ENCODE measurements at regions not wholly inside any gene's neighbourhood (a gene's known extent, or its start where the extent isn't known, plus 50 kb on each side); places are given as distances from the start of the nearest gene placed in this dataset.
"Not testable (repeated sequence)": the region's sequence is repeated elsewhere in the genome, so short reads cannot be mapped to it uniquely, and the experiment has no call there.

DNA sequence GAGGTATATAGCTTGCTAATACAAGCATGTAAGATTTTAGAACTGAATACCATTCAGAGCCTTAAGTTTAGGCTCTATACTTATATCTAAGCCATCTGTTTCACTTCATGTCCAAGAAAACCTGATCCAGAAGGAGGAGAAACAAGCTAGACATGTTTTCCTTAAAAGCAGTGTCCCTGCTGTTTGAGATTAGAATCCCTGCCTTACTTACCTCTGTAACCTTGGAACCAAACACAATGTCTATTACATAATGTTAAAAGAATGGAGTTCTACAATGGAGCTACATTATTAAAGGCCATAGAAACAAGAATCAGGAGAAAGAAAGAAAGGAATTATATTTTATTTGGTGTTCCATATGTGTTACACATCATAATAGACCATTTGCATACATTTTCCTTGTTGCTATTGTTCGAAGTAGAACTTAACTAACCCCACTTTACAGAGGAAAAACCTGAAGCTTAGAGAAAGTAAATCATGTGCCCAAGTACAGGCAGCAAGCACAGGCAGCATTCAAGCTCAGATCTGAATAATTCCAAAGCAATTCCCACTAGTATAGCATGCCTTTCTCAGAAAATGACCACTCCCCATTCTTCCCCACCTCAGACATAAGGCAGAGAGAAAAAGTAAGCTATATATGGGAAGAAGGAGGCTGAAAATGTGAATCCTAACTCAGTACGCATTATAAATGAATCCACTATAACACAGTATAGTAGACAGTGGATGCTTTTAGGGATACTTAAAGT is 380.1 kb upstream of the SPAG17 start:
- no peak for DNase-seq (ENCODE audit: low read depth)

DNA sequence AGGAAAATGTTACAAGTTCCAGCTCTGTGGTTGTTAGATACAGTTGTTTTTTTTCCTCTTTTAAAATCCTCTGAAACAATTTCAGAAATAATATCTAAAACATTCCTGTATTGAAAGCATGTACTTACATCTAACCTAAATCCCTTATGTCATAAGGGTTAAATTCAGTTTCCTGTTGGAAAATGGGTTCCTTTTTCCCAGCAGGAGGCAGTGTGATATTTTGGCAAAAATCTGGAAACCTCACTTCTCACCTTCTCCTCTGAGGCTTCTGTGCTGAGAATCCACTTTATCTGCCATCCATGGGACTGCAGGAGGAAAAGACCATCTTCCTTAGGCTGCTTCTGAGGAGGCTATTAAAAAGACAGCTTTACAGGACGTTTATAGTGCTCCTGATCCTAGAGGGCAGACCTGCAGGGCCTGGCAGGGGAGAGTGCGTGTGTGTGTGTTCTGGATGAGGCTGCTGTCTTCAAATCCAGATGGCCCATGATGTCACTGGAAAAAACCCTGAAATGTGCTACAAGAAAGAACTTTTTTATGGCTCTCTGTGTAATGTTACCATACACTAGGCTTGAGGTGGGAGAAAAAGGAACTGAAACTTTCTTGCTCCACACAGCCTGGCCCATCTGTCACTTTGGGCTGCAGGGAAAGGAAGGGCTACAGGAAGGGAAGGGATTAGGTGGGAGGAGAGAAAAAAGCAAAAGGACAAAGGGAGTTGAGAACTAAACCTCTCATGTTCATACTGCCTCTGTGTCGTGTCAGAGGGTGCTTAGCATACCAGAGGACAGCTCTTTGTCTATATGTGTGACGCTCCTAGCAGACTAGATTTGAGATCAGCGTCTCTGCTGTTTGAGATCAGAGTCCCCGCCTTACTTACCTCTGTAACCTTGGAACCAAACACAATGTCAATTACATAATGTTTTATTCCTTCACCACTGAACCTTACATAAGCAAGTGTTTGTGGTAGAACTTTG is 379.2 kb upstream of the SPAG17 start:
- no peak for DNase-seq (ENCODE audit: low read depth)

DNA sequence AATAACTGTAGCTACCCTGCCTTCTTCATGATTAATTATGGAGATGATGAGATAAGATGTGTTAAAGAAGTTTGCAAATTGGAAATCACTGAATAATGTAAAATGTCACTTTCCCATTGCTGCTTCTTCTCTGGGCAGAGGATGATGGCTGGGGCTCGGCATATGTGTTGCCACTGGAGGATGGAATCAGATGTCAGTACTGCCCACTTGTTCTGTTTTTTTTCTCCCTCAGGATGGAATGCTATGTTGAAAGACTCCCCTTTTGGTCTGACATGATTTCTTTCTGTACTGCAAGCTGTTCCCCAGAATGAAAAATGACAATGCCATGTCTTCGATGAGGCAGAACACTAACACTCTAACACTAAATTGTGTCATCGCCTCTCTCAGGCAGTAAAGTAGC is 373.9 kb upstream of the SPAG17 start:
- no peak for DNase-seq (ENCODE audit: low read depth)

DNA sequence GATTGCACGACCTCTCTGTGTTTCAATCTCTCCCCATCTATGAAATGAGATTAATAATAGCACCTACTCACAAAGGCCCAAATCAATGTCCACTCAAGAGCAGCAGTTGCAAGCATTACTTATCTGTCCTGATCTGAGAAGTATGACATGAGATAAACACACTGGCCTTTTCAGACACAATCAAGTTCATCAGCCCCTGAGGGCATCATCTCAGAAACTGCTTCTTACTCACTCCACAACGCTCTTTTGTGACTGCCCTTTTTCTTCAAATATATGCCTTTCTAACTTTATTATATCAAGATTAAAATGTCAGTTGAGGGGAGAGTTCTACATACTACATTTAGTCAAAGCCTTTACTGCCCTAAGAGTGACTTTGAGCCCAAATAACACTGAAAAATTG is 371.9 kb upstream of the SPAG17 start:
- no peak for DNase-seq (ENCODE audit: low read depth)

DNA sequence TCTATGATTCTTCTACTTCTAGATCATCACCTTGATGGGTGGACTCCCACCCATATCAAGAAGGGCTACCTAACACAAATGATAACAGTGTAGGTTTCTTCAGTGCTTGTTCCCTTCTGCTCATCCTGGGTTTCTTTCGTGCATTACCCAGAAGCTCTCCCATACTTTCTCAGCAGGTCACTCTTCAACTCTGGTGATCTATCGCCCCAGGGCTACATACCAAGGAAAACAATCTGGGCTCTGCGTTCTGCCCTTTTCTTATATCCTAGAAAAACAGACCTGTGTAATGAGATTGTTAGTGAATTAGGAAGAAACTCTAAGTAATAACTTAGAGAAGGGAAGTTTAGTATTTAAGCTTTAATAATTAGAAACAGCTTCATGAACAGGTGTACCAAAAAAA is 370.6 kb upstream of the SPAG17 start:
- no peak for DNase-seq (ENCODE audit: low read depth)

DNA sequence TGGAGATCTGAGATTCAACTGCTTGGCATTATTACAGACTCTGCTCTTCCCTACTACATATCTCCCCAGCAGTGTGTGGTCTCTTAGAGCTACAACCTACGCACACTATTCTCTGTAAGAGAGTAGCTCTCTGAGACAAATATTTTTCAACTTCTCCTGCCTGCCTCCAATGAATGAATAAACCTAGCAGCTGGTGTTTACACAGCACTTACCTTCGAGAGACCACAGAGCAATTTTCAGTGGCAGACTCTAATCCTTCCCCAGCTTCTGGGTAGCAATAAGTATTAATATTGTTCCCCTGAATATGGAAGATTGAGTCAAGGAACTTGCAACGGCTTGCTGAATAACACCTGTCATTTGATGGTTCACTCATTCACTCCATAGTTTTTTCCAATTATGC is 350.9 kb upstream of the SPAG17 start:
- no peak for DNase-seq (ENCODE audit: low read depth)

DNA sequence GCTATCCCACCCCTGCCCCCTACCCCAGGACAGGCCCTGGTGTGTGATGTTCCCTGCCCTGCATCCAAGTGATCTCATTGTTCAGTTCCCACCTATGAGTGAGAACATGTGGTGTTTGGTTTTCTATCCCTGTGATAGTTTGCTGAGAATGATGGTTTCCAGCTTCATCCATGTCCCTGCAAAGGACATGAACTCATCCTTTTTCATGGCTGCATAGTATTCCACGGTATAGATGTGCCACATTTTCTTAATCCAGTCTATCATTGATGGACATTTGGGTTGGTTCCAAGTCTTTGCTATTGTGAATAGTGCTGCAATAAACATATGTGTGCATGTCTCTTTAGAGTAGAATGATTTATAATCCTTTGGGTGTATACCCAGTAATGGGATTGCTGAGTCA is 326.9 kb upstream of the SPAG17 start:
- not testable (repeated sequence) for DNase-seq (ENCODE audit: low read depth)

DNA sequence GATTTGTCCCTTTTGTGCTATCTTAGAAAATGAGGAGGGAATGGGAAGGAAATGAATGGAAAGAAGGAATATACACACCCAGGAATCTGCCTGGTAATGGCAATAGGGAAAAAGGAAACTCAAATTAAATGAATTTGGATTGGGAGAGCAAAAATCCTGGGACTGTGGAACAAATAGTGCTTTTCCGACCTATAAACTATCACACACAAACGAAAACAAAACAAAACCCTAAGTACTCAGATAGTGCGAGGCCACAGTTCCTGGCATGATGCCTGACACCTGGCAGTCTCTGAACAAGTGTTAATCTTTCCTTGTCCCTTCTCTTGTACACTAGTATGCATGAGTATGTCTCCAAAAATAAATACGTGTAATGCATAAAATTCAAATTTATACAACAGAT is 319.8 kb upstream of the SPAG17 start:
- no peak for DNase-seq (ENCODE audit: low read depth)

DNA sequence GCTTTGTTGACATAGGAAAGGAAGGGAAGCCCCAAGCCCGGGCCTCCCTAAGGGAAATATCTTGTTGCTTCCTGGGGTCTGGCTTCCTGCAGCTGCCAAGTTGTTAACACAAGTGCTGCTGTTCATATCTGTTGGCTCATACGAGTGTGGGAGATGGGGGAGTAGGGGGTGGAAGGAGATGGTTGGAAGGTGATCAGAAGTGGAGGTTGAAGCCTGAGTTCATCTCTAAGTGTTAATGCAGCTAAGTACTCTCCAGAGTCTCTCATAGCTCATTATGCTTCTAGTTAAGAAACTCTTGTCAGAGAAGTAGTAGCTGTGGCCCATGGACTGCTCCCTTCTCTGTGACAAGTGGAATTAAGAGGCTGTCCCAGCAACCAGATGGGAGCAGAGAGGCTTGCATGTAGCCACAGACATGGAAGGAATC is 319.2 kb upstream of the SPAG17 start:
- DNase-seq (ENCODE audit: low read depth): no peak

DNA sequence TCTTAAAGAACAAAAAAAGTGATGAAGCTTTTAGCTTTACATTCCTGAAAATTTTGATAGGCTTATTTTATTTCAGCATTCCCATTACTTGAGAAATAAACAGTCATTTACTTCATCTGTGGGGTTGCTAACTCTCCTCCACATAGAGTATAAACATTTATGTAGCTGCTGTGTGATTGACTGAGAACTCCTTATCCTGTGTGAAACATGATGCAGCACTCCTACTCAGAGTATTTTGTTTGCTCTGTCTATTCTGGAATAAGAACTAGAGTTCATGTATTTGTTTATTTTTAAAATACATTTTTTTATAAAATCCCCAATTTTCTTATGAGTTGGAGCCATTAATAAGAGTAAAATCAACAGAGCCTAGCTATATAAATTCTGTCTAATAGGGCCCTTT is 318.7 kb upstream of the SPAG17 start:
- no peak for DNase-seq (ENCODE audit: low read depth)

DNA sequence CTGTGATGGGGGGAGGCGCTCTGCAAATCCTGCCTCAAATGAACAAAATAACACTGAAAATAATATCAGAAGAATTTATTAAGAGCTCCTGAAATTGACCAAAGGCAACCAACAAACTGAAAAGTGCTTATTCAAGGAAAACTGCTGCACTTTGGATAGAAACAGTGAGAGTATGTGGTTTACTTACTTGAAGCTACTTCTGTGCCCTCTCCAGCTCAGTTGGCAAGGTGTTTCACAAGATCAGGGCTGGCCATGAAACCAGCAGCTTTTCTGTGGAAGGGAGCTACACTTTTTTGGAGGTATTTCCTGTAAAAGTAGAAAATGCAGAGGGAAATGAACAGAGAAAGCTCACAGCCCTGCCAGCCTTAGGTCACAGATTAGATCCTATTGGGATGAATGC is 310.0 kb upstream of the SPAG17 start:
- no peak for DNase-seq (ENCODE audit: low read depth)

DNA sequence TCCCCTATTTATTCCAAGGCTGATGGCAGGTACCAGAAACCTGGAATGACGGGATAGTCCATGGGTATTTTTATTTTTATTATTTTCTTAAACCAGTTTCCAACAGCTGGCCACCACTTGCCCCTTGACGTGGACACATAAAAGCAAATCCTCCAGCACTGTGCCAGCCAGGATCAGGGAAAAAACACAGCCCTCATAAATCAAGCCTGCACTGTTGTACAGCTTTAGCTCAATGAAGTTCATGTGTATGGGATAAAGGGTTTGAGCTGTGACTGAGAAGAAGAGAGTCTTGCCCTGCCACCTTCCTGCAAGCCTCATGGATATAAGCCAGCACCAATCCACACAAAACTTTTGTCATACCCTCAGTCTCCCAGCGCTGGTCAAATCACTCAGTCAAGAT is 303.8 kb upstream of the SPAG17 start:
- DNase-seq (ENCODE audit: low read depth): no peak

DNA sequence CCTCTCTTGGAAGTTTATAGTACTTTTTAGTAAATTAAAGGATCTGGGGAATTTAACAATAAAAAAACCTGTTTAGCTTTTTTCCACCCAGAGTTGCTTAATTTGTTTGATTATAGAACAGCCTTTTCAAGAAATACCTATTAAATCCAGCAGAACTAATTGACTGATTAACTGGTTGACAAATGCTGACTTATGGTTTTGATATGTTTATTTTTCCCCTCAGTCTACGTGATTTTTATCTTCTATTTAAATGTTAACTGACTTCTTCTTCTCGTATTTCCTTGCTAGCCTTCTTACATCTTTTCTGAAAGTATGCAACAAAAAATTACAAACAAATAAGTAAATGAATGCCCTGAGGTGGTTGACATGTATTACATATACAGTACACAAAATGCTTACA is 302.9 kb upstream of the SPAG17 start:
- no peak for DNase-seq (ENCODE audit: low read depth)

DNA sequence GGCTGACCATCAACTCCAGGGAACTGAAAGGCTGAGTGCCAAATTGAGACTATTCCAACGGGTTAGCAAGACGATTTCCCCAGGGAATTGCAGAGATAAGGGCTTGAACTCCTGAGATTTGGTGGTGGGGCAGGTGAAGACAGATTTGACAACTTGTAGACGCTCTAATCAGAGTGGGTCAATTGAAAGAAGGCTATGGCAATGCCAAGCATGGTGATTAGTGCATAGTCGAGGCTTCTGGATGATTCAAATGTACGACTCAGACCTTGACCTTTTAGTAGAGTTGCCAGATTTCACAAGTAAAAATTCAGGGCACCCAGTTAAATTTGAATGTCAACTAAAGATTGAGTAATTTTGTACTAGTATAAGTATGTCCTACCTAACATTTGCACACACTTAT is 302.1 kb upstream of the SPAG17 start:
- no peak for DNase-seq (ENCODE audit: low read depth)

DNA sequence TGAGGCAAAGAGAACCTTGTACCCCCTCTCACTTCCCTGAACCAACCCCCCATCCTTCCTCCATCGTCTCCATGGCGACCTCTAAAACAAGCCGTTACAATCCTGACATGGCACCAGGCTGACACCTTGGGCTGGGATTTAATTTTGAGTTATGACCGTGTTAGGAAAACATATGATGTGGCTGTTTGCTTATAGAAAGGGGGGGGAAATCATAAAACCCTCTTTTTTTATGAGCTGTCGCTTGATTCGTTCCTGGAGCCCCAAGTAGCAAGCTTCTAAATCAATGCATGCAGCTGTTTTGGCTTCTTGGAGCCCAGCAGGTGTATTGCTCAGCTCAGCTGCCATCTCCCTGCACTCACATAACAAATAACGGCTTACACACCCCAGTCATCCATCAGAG is 301.2 kb upstream of the SPAG17 start:
- no peak for DNase-seq (ENCODE audit: low read depth)

DNA sequence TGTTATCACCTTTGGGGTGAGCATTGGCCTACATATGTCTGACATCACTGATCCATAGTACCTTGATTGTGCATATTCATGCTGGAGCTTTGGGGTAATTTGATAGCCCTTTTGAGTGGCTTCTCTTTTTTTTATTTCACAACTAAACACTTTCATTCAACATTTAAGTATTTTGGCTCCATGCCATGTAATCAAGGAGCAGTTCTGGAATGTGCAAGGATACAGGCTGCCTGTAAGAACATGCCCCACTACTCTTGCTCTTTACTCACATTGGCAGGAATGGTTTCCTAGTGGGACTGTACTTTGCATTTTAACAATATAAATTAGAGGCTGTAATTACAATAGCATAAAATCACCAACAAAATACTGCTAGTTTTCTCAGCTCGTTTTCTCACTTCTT is 300.7 kb upstream of the SPAG17 start:
- no peak for DNase-seq (ENCODE audit: low read depth)

DNA sequence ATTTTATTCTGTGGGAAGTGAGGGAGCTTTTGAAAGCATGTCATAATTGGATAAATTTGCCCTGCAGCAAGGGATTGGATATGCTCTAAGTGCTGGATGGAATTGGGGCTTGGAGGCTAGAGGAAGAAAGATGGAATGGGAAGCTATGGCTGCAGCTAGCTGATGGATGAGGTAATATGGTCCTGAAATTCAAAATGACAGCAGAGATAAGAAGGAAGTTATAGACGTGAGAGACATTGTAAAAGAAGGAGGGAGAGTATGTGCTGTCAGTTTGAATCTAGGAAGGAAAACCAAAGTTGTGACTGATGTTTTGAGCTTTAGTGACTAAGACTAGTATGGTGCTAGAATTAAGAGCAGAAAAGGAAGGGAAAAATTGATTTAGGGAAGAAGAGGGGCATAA is 299.9 kb upstream of the SPAG17 start:
- DNase-seq (ENCODE audit: low read depth): no peak

DNA sequence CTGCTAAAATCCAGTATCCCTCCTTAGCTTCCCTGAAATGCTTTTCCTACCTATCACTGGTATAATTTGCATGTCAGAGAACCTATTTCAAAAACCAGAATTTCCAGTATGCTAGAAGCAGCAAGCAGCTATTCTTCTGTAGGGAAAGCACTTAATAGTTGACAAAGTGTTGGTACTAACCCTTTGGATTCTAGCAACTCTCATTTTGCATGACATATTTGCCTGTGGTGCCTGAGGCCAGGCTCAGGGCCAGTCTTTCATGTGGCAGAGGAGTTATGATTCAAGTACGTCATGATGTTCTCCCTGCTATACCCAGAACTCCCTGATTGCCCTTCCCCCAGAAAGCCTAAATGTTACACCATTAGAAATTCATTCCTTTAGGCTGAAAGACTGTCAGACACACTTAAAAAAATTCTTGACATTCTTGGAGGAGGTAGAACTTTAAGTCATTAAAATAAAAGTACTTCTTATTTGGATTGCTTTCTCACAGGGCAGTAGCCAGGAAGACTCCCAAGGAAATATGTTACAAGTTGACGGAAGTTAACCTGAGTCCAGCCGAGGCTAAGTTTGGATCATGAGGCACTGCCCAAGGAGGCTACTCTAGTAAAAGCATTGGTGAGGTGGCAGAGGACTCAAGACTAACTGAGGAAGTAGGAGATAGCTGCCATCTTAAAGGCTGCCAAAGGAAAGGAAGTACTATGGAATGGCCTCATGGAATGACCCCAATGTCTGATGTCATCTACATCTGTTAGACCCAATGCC is 298.4 kb upstream of the SPAG17 start:
- DNase-seq (ENCODE audit: low read depth): no peak

DNA sequence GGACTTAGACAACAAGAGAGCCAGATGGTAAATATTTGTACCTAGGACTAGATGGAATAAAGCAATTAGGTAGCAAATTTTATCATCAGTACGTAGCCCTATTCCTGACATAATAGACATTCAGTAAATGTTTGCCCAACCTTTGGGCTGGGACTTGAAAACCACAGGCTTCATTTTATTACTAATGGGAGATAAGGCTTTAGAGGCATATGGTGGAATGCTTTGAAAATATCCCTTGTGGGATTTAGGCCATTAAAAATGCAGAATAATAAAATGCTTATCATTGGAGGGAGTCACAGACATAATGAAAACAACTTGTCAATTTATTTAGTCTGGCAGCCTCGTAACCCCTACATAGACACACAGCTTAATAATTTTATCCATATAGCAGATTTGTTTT is 296.1 kb upstream of the SPAG17 start:
- no peak for DNase-seq (ENCODE audit: low read depth)

DNA sequence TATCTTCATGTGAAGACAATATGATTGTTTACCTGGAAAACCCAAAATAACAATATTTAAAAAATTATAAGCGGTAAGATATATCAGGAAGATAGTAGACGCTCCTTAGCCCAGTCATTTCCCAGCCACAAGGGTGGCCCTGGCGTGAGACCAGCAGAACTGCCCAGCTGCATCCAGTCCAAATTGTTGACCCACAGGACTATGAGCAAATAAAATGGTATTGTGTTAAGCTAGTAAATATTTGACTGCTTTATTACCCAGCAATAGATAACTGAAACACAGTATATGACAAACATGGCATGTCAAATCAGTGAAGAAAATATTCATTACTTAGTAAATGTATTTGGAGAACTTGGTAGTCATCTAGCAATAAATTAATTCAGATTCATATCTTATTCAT is 294.3 kb upstream of the SPAG17 start:
- DNase-seq (ENCODE audit: low read depth): no peak

DNA sequence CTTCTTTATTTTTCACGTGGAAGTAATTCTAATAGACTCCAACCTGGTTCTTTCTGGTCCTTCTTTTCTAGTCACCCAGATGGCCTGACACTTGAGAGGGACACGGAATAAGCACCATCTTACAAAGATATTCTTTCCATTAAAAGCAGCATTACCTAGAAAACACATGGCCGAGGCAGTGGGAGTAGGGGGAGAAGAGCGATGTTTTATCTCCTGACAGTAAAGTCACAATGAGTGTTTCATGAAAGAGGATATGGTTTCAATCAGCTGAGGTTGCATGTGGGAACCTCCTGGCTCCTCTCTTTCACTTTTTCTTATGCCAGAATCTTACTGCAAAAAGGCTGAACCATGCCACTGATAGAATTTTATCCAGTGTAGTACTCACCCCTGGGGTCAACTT is 288.8 kb upstream of the SPAG17 start:
- DNase-seq (ENCODE audit: low read depth): no peak

DNA sequence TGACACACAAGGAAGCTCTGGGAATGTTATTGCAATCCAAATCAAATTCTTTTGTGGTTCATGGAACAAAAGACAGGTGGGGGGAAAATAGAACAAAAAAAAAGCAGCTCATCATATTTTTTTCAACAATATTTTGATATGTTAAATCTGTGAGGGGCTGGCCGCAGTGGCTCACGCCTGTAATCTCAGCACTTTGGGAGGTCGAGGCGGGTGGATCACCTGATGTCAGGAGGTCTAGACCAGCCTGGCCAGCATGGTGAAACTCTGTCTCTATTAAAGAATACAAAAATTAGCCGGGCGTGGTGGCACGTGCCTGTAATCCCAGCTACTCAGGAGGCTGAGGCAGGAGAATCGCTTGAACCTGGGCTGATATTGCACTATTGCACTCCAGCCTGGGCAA is 279.4 kb upstream of the SPAG17 start:
- not testable (repeated sequence) for DNase-seq (ENCODE audit: low read depth)

DNA sequence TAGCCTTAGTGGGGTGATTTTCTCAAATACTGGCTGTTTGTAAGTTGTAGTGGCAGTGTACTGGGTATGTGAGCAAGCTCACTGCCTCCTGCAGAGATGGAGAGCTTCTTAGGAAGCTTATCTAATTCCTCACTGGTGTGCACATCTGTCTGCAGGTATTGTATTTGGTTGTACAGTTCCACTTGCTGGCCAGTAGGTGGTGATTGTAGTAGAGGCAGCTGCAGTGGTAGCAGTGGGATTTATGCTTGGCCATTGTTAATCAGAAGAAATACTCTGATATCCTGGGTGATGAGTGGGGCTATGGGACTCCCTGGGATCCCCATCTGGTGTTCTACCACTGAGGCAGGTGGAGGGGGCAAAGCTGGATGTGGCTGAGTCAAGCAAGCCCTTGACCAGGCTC is 276.1 kb upstream of the SPAG17 start:
- no peak for DNase-seq (ENCODE audit: low read depth)

All from fibroblast of the conjunctiva (primary cell).